ENCODE measurements at regions not wholly inside any gene's neighbourhood (a gene's known extent, or its start where the extent isn't known, plus 50 kb on each side); places are given as distances from the start of the nearest gene placed in this dataset.

GRCh38 chr5:83789371-83789770 lies 68.7 kb upstream of the HAPLN1 start:
- no peak overlapping the region for H3K4me3 ChIP-seq (ENCODE audit: low read depth, low read length)
- H3K4me1 ChIP-seq, result 0 out of 2 replicates have a peak, but pooled peaks cover 4% of the 10 kb centered on the region
- H3K9me3 ChIP-seq, result no peaks in the 10 kb centered on the region
- no peaks in the 10 kb centered on the region for H3K36me3 ChIP-seq
- H3K27me3 ChIP-seq, result no peaks in the 10 kb centered on the region
- TF ChIP-seq, protein P1, sequence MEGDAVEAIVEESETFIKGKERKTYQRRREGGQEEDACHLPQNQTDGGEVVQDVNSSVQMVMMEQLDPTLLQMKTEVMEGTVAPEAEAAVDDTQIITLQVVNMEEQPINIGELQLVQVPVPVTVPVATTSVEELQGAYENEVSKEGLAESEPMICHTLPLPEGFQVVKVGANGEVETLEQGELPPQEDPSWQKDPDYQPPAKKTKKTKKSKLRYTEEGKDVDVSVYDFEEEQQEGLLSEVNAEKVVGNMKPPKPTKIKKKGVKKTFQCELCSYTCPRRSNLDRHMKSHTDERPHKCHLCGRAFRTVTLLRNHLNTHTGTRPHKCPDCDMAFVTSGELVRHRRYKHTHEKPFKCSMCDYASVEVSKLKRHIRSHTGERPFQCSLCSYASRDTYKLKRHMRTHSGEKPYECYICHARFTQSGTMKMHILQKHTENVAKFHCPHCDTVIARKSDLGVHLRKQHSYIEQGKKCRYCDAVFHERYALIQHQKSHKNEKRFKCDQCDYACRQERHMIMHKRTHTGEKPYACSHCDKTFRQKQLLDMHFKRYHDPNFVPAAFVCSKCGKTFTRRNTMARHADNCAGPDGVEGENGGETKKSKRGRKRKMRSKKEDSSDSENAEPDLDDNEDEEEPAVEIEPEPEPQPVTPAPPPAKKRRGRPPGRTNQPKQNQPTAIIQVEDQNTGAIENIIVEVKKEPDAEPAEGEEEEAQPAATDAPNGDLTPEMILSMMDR (IDR thresholded peaks at IDR 0.05; ENCODE audit: low read depth, low read length), result no peak
- DNase-seq, result no peak

DNA sequence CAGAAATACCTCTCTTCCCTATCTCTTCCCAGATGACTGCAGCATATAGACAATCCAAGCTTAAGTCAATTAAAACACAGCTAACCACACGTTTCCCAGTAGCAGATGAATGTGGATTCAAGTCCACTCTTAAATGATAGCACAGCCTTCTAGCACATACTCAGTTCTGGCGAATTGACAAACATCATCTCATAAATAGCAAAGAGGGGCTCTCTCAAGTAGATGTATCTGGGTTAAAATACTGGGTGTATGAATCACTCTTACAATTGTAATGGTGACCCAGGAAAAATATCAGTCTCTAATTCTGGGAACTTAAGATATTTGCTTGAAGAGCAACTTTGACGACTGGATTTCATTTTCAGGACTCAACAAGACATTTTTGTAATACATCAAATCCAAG lies 67.0 kb upstream of the HAPLN1 start:
- no peak for DNase-seq
- Histone ChIP-seq H3K4me3 (ENCODE audit: low read depth, low read length) (no peak overlapping the region), H3K9me3 (no peaks in the 10 kb centered on the region), H3K27me3 (no peaks in the 10 kb centered on the region), H3K4me1 (0 out of 2 replicates have a peak, but pooled peaks cover 4% of the 10 kb centered on the region), H3K36me3 (no peaks in the 10 kb centered on the region)
- TF ChIP-seq, protein P1 (IDR thresholded peaks at IDR 0.05; ENCODE audit: low read depth, low read length), result no peak

DNA sequence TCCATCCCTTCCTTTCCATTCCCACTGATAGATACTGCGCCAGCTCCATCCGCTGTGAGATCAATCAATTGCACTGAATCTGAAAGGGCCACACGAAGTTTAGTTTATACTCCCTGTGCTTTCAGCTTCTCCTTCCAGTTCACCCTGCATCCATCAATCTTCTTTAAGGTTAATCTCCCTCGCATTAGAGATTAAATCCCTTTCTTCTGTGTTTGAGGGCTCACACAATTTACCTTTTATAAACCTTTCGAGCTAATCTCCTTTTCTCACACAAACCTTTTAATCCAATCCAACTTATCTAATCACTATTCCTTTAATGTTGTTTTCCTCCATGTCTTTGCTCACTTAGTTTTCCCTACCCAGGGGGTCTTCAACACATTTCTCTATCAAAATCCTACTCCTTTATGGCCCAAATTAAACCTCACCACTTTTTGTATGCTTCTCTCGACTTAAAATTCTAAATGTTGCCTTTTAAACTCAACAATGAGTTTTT lies 64.6 kb upstream of the HAPLN1 start:
- no peaks in the 10 kb centered on the region for H3K36me3 ChIP-seq
- H3K27me3 ChIP-seq, result no peaks in the 10 kb centered on the region
- 0 out of 2 replicates have a peak, but pooled peaks cover 4% of the 10 kb centered on the region for H3K4me1 ChIP-seq
- no peak overlapping the region for H3K4me3 ChIP-seq (ENCODE audit: low read depth, low read length)
- TF ChIP-seq, protein P1 (IDR thresholded peaks at IDR 0.05; ENCODE audit: low read depth, low read length), result no peak
- H3K9me3 ChIP-seq, result no peaks in the 10 kb centered on the region
- no peak for DNase-seq

DNA sequence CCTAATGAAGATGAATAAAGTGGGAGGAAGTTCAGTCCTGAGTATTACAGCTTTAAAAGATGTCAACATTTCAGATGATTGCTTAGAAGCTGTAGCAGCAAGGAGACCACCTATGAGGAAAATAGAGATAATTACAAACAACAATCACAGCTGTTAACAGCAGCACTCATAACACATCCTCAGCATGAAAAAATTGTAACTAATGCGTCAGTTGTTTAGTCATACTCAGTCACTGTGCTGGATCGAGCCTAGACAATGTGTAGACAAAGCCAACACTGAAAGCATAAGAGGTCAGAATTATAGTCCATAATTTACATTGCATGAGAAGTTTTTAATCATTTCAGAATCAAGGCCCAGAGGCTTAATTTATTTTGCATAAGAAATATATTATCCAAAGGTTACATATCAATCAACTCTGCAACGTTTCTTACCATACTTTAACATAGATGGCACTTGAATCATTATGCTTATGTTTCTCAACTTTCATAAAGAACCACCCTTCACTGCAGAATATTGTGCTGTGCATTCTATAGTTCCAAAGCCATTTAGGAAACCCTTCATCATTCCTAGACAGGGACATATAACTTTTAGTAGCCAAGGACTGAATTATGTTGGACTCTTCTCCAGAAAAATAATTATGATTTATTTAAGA lies 60.2 kb upstream of the HAPLN1 start:
- no peaks in the 10 kb centered on the region for H3K27me3 ChIP-seq
- no peak for DNase-seq
- TF ChIP-seq, protein P1 (IDR thresholded peaks at IDR 0.05; ENCODE audit: low read depth, low read length), result no peak
- H3K4me1 ChIP-seq, result no peaks in the 10 kb centered on the region
- no peaks in the 10 kb centered on the region for H3K36me3 ChIP-seq
- no peaks in the 10 kb centered on the region for H3K9me3 ChIP-seq
- H3K4me3 ChIP-seq (ENCODE audit: low read depth, low read length), result no peak overlapping the region

DNA sequence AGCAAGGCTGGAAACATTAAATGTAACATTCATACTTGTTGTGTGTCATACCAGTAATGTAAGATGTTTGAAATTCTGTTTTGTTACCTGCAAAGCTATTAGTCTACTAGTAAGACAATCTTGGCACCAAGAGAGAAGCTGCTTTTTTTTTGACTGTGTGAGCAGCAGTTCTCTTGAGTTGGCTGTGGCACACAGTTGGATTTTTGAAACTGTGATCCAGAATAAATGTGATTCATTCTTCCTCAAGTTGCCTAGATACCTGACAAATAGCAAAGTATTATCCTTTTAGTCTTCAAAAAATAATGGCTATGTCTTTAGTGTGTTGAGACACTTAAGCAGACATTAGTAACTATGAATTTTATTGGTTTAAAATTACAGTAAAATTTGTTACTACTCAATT lies 57.2 kb upstream of the HAPLN1 start:
- no peaks in the 10 kb centered on the region for H3K27me3 ChIP-seq
- no peaks in the 10 kb centered on the region for H3K9me3 ChIP-seq
- TF ChIP-seq, protein P1 (IDR thresholded peaks at IDR 0.05; ENCODE audit: low read depth, low read length), result no peak
- no peaks in the 10 kb centered on the region for H3K36me3 ChIP-seq
- H3K4me1 ChIP-seq, result no peaks in the 10 kb centered on the region
- DNase-seq, result no peak
- no peak overlapping the region for H3K4me3 ChIP-seq (ENCODE audit: low read depth, low read length)

DNA sequence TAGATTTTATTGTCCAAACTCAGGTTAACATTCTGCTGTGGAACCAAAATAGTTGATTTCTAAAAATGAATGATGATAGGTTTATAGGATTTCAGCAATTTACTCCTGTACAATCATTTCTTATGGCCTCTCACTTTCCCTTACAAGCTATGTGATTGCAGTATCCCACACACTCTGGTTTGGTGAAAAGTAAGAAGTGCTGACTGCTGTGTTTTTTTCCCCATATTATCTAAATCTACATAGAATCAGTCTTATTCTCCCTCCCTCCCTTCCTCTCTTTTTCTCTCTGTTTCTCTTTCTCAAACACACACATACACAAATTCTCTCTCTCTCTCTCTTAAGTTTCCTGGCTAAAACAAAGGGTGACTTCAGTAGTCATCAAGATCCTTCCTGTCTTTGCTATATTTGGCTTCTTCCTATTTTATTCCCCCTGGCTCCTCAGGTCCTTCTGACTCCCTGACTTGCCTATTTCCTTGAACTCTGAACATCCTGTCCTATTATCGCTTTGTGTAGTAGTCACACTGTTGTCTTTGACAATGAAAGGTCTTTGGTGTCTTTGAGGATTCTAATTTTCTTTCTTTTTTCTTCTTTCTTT lies 55.9 kb upstream of the HAPLN1 start:
- no peak overlapping the region for H3K4me3 ChIP-seq (ENCODE audit: low read depth, low read length)
- no peaks in the 10 kb centered on the region for H3K9me3 ChIP-seq
- TF ChIP-seq, protein P1 (IDR thresholded peaks at IDR 0.05; ENCODE audit: low read depth, low read length), result no peak

More for the DNA sequence above, 55.9 kb upstream of the HAPLN1 start:
- H3K36me3 ChIP-seq, result no peaks in the 10 kb centered on the region
- H3K27me3 ChIP-seq, result no peaks in the 10 kb centered on the region
- H3K4me1 ChIP-seq, result no peaks in the 10 kb centered on the region
- DNase-seq, result no peak
